ENCODE measurements at regions not wholly inside any gene's neighbourhood (a gene's known extent, or its start where the extent isn't known, plus 50 kb on each side); places are given as distances from the start of the nearest gene placed in this dataset.
A peak's percentile ranks its signal among the peaks of the same experiment; 100 is the strongest.
"Not testable (repeated sequence)": the region's sequence is repeated elsewhere in the genome, so short reads cannot be mapped to it uniquely, and the experiment has no call there.

- Histone ChIP-seq H3K4me3 (replicated peaks; ENCODE audit: low read depth, low read length) (no peak overlapping the region), H3K27me3 (replicated peaks; ENCODE audit: control insufficient read depth, insufficient read depth, low read length) (no peaks in the 10 kb centered on the region), H3K36me3 (ENCODE audit: control insufficient read depth, insufficient read depth, low read length) (no peaks in the 10 kb centered on the region)
- TF ChIP-seq CTCF (IDR thresholded peaks at IDR 0.05; ENCODE audit: insufficient read depth, low read length, poor library complexity, severe bottlenecking), result no peak
- DNase-seq (ENCODE audit: extremely low read depth, insufficient read length), result no peak
Measured at GRCh38 chr21:19475525-19475924, 1071.9 kb upstream of the TMPRSS15 start.

GRCh38 chr21:19489930-19490329 lies 1086.3 kb upstream of the TMPRSS15 start:
- H3K36me3 ChIP-seq (ENCODE audit: control insufficient read depth, insufficient read depth, low read length), result no peaks in the 10 kb centered on the region
- H3K27me3 ChIP-seq (replicated peaks; ENCODE audit: control insufficient read depth, insufficient read depth, low read length), result no peaks in the 10 kb centered on the region
- H3K4me3 ChIP-seq (replicated peaks; ENCODE audit: low read depth, low read length), result no peak overlapping the region
- no peak for DNase-seq (ENCODE audit: extremely low read depth, insufficient read length)
- no peak for TF ChIP-seq CTCF (IDR thresholded peaks at IDR 0.05; ENCODE audit: insufficient read depth, low read length, poor library complexity, severe bottlenecking)

- Histone ChIP-seq H3K36me3 (ENCODE audit: control insufficient read depth, insufficient read depth, low read length) (no peaks in the 10 kb centered on the region), H3K27me3 (replicated peaks; ENCODE audit: control insufficient read depth, insufficient read depth, low read length) (no peaks in the 10 kb centered on the region), H3K4me3 (replicated peaks; ENCODE audit: low read depth, low read length) (no peak overlapping the region)
- no peak for TF ChIP-seq CTCF (IDR thresholded peaks at IDR 0.05; ENCODE audit: insufficient read depth, low read length, poor library complexity, severe bottlenecking)
- DNase-seq (ENCODE audit: extremely low read depth, insufficient read length), result no peak
Measured at GRCh38 chr21:19490481-19490880, 1086.9 kb upstream of the TMPRSS15 start.

- DNase-seq (ENCODE audit: extremely low read depth, insufficient read length); H3K27me3 ChIP-seq (replicated peaks; ENCODE audit: control insufficient read depth, insufficient read depth, low read length); H3K4me3 ChIP-seq (replicated peaks; ENCODE audit: low read depth, low read length); H3K36me3 ChIP-seq (ENCODE audit: control insufficient read depth, insufficient read depth, low read length): not testable (repeated sequence)
Measured at GRCh38 chr21:19493437-19494241, 1090.1 kb upstream of the TMPRSS15 start.

- no peaks in the 10 kb centered on the region for H3K27me3 ChIP-seq (replicated peaks; ENCODE audit: control insufficient read depth, insufficient read depth, low read length)
- no peak for DNase-seq (ENCODE audit: extremely low read depth, insufficient read length)
- H3K4me3 ChIP-seq (replicated peaks; ENCODE audit: low read depth, low read length), result no peak overlapping the region
- TF ChIP-seq CTCF (IDR thresholded peaks at IDR 0.05; ENCODE audit: insufficient read depth, low read length, poor library complexity, severe bottlenecking), result no peak
- H3K36me3 ChIP-seq (ENCODE audit: control insufficient read depth, insufficient read depth, low read length), result no peaks in the 10 kb centered on the region
Measured at GRCh38 chr21:19501115-19501514, 1097.5 kb upstream of the TMPRSS15 start.

GRCh38 chr21:19507682-19508260 lies 1104.2 kb upstream of the TMPRSS15 start:
- TF ChIP-seq CTCF (IDR thresholded peaks at IDR 0.05; ENCODE audit: insufficient read depth, low read length, poor library complexity, severe bottlenecking), result peak; percentile 21
- no peaks in the 10 kb centered on the region for H3K27me3 ChIP-seq (replicated peaks; ENCODE audit: control insufficient read depth, insufficient read depth, low read length)
- H3K36me3 ChIP-seq (ENCODE audit: control insufficient read depth, insufficient read depth, low read length), result no peaks in the 10 kb centered on the region
- no peak for DNase-seq (ENCODE audit: extremely low read depth, insufficient read length)
- H3K4me3 ChIP-seq (replicated peaks; ENCODE audit: low read depth, low read length), result no peak overlapping the region

All from GM06990 (cell line).